Osteocyte (in vitro differentiated cells): ENCODE measurements at regions not wholly inside any gene's neighbourhood (a gene's known extent, or its start where the extent isn't known, plus 50 kb on each side); places are given as distances from the start of the nearest gene placed in this dataset.

Experiments
- DNase-seq: peaks from one replicate; pipeline ENCODE4 v3.0.0; 2021; ENCODE audit warnings: mixed read lengths; ENCODE audit not compliant: unreplicated experiment; ENCODE audit errors: extremely low spot score
- H3K27ac Mint-ChIP-seq: one replicate; pipeline ENCODE4 v1.8.0; 2021; ENCODE audit warnings: mild to moderate bottlenecking, mixed read lengths; ENCODE audit not compliant: unreplicated experiment
- H3K27me3 Mint-ChIP-seq: one replicate; pipeline ENCODE4 v1.8.0; 2021; ENCODE audit warnings: mixed read lengths; ENCODE audit not compliant: unreplicated experiment
- H3K36me3 Mint-ChIP-seq: one replicate; pipeline ENCODE4 v1.8.0; 2021; ENCODE audit warnings: mixed read lengths; ENCODE audit not compliant: unreplicated experiment
- H3K4me1 Mint-ChIP-seq: one replicate; pipeline ENCODE4 v1.8.0; 2021; ENCODE audit warnings: mixed read lengths; ENCODE audit not compliant: unreplicated experiment
- H3K4me3 Mint-ChIP-seq: one replicate; pipeline ENCODE4 v1.8.0; 2021; ENCODE audit warnings: mild to moderate bottlenecking, moderate library complexity, mixed read lengths; ENCODE audit not compliant: unreplicated experiment
- H3K9me3 Mint-ChIP-seq: one replicate; pipeline ENCODE4 v1.8.0; 2021; ENCODE audit warnings: mixed read lengths; ENCODE audit not compliant: unreplicated experiment
- CTCF ChIP-seq: fragments of 200-600 bp; sonication (generic); IDR thresholded peaks from 2 replicates; pipeline ENCODE4 v1.5.0; 2021; ENCODE audit warnings: antibody characterized with exemption, mild to moderate bottlenecking, moderate library complexity

DNA sequence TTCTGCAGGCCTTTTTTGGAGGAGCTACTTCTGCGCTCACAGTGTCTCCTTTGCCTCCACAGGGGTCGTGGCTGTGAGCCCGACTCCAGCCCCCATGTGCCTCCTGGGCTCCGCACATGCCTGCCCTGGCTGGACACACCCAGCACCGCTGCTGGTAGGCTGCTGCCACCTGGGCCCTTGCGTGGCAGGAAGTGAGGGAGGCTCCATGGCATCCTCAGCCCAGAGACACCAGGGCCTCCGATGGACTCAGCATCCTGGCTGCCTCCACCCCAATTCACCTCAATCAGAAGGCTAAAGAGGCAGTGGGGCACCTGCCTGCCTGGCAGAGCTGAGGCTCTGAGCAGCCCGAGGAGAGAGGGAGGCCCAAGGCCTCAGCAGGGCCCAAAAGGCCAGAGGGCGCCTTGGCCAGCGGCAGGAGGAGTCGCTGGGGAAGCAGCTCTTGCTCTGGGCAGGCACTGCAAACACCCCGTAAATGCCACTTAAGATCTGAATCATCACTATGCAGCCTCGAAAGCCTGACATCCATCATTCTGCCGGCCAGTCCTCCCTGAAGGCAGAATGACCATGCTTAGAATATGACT is 68.3 kb upstream of the OTOS start:
- Mint-ChIP-seq H3K27me3 (no peaks in the 10 kb centered on the region), H3K27ac (no peak overlapping the region), H3K36me3 (peaks cover 2% of the 10 kb centered on the region), H3K4me3 (no peak overlapping the region), H3K4me1 (peaks cover 19% of the 10 kb centered on the region), H3K9me3 (peaks cover 4% of the 10 kb centered on the region)
- no peak for DNase-seq
- TF ChIP-seq CTCF: no peak

DNA sequence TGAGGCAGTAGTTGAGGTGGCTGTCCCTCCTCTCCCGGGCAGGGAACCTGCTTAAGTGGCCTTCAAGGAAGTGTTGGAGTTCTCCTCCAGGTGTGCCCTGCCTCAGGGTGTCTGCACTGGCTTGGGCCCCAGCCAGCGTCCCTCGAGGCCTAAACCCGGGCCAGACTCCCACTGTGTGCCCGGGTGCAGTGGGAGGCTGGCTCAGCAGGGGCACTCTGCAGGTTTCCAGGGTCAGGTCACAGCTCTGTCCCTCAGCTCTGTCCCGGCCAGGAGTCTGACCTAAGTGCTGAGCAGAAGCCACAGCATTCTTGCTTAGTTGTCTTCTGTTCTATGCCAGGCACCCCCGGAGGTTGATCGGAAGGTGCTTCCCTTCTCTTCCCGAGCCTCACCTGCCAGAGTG is 69.0 kb upstream of the OTOS start:
- Mint-ChIP-seq H3K36me3 (peaks cover 2% of the 10 kb centered on the region), H3K4me1 (peaks cover 15% of the 10 kb centered on the region), H3K27ac (no peak overlapping the region), H3K4me3 (no peak overlapping the region), H3K27me3 (no peaks in the 10 kb centered on the region), H3K9me3 (peaks cover 4% of the 10 kb centered on the region)
- no peak for DNase-seq
- TF ChIP-seq CTCF: no peak

GRCh38 chr2:240210198-240210965 is 69.9 kb upstream of the OTOS start:
- H3K36me3 Mint-ChIP-seq: peaks cover 2% of the 10 kb centered on the region
- DNase-seq: no peak
- H3K4me3 Mint-ChIP-seq: no peak overlapping the region
- no peak overlapping the region for H3K27ac Mint-ChIP-seq
- no peaks in the 10 kb centered on the region for H3K27me3 Mint-ChIP-seq
- TF ChIP-seq CTCF: no peak
- H3K4me1 Mint-ChIP-seq: peaks cover 6% of the 10 kb centered on the region
- H3K9me3 Mint-ChIP-seq: peaks cover 4% of the 10 kb centered on the region

DNA sequence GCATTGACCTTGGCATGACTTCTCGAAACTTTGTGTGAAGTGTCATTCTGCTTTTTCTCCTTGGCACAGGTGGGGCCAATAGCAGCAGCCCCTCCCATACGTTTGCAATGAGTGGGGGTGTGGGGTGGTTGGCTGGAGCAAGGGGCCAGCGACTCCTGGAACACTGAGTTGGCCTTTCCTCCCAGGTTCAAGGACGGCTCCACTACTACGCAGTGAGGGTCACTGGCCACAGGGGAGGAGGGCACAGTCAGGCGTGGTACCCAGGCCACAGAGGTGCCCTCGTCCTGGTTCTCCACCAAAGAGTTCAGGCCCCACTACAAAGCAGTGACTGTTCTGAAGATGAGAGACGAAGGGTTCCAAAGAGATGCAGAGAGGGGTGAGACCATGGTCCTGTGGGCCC is 70.6 kb upstream of the OTOS start:
- Mint-ChIP-seq H3K9me3 (peaks cover 4% of the 10 kb centered on the region), H3K27me3 (no peaks in the 10 kb centered on the region), H3K4me3 (no peak overlapping the region), H3K36me3 (peaks cover 2% of the 10 kb centered on the region), H3K4me1 (no peaks in the 10 kb centered on the region), H3K27ac (no peak overlapping the region)
- no peak for TF ChIP-seq CTCF
- no peak for DNase-seq

DNA sequence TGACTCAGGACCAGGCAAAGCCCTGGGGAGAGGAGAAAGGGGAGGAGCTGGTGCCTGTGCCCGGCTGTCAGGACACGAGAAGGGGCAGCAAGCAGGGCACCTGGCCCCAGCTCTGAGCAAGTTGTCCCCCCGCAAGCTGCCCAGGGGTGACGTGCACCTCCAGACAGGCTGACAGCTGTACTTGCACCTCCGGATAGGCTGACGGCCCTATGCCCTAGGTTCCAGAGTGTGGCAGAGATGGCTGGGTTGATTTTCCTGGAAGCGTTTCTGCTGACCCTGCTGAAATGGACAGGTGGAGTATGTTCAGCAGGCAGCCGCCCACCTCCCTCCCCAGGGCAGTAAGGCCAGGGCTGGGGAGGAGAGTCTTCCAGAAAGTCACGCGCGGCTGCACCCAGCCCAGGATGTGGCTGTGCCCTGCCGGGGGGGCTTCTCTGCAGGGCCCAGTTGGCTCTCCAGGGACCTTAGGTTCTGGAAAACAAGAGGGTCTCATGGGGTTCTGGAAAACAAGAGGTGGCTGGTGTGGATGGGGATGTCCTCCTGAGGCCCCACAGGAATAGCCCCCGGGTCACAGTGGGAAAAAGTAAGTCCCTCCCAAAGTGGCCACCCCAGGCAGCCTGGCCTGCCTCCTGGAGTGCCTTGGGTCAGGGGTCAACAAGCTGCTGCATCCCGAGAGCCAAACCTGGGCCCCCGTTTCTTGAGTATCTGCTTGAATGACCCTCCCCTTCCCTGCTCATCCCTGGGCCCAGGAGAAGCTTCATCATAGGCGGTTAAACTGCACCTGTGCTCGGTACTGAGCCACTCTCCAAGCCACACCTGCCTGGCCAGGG is 71.4 kb upstream of the OTOS start:
- H3K9me3 Mint-ChIP-seq: no peaks in the 10 kb centered on the region
- no peak overlapping the region for H3K4me3 Mint-ChIP-seq
- no peak for TF ChIP-seq CTCF
- DNase-seq: no peak
- no peaks in the 10 kb centered on the region for H3K27me3 Mint-ChIP-seq
- no peaks in the 10 kb centered on the region for H3K36me3 Mint-ChIP-seq
- H3K27ac Mint-ChIP-seq: no peak overlapping the region
- no peaks in the 10 kb centered on the region for H3K4me1 Mint-ChIP-seq
